Small intestine (tissue), 7 donors: ENCODE measurements at regions not wholly inside any gene's neighbourhood (a gene's known extent, or its start where the extent isn't known, plus 50 kb on each side); places are given as distances from the start of the nearest gene placed in this dataset.

Source experiments
- DNase-seq, 2 donors: peaks; one replicate each; pipeline versions ENCODE4 v3.0.0 to v3.0.0-alpha.2; 2013
- FAIRE-seq: peaks from 2 replicates; lab custom pipeline; 2012; peaks lifted over from hg19 to GRCh38; lab: Jason Lieb, UNC
- H3K27ac ChIP-seq, 3 donors: one replicate each; pipeline ENCODE4 v1.5.1; 2013; ENCODE audit warnings: low read length in 2 of 3, mild to moderate bottlenecking in 2 of 3, control low read depth in 1 of 3, inconsistent platforms in 1 of 3, low read depth in 1 of 3, moderate library complexity in 1 of 3
- H3K27me3 ChIP-seq, 3 donors: one replicate each; pipeline ENCODE4 v1.6.1; 2013; ENCODE audit warnings: low read length in 3 of 3, inconsistent platforms in 1 of 3; ENCODE audit not compliant: control insufficient read depth in 3 of 3, insufficient read depth in 3 of 3
- H3K36me3 ChIP-seq, 3 donors: one replicate each; pipeline ENCODE4 v1.6.1; 2013; ENCODE audit warnings: low read length in 3 of 3, inconsistent platforms in 1 of 3, low read depth in 1 of 3, mild to moderate bottlenecking in 1 of 3, moderate library complexity in 1 of 3; ENCODE audit not compliant: control insufficient read depth in 3 of 3, insufficient read depth in 2 of 3
- H3K4me1 ChIP-seq, 3 donors: one replicate each; pipeline ENCODE4 v1.6.1; 2013; ENCODE audit warnings: low read length in 2 of 3, inconsistent platforms in 1 of 3, low read depth in 1 of 3, mild to moderate bottlenecking in 1 of 3, moderate library complexity in 1 of 3; ENCODE audit not compliant: control insufficient read depth in 3 of 3, insufficient read depth in 2 of 3
- H3K4me3 ChIP-seq, 3 donors: one replicate each; pipeline ENCODE4 v1.5.1; 2013; ENCODE audit warnings: low read length in 3 of 3, control low read depth in 1 of 3, inconsistent platforms in 1 of 3, low read depth in 1 of 3, mild to moderate bottlenecking in 1 of 3, moderate library complexity in 1 of 3
- H3K9me3 ChIP-seq, 2 donors: one replicate each; pipeline ENCODE4 v1.6.1; 2013; ENCODE audit warnings: low read depth in 1 of 2, low read length in 1 of 2; ENCODE audit not compliant: control insufficient read depth in 2 of 2, insufficient read depth in 1 of 2
- WGBS, 3 donors: extraction: QIAGEN DNeasy Blood & Tissue Kit; methylation state at CpG; one replicate each; pipeline ENCODE4 v1.1.7; 2013; 5-methylcytosine and 5-hydroxymethylcytosine counted together
- donor health status: healthy with polysubstance abuse.
- donor health status: control.
- donor health status: control.
- donor health status: Bipolar disorder and iron deficiency.
- donor health status: healthy.

GRCh38 chr2:106012001-106012590, 182.0 kb downstream of the UXS1 start:
- FAIRE-seq, result no peak
- no peak overlapping the region for H3K4me3 ChIP-seq

GRCh38 chr2:106011380-106011779, 182.7 kb downstream of the UXS1 start:
- no peak overlapping the region for H3K4me3 ChIP-seq
- no peak for DNase-seq
- WGBS, 3 donors, result 84 to 91% (median 90%) methylated on average over 2 of the region's 2 CpGs

More at GRCh38 chr2:106012001-106012590, 182.0 kb downstream of the UXS1 start:
- Histone ChIP-seq H3K27ac (no peak overlapping the region), H3K36me3 (no peaks in the 10 kb centered on the region), H3K27me3 (no peaks in the 10 kb centered on the region), H3K9me3 (peaks cover 1 to 16% of the 10 kb centered on the region in 2 donors), H3K4me1 (no peaks in the 10 kb centered on the region)
- 55 to 75% (median 72%) methylated on average over 4 of the region's 4 CpGs for WGBS, 3 donors
- DNase-seq, result no peak

GRCh38 chr2:106010818-106011355, 183.2 kb downstream of the UXS1 start:
- FAIRE-seq, result no peak
- no peak overlapping the region for H3K4me3 ChIP-seq
- DNase-seq, result no peak
- 88 to 94% (median 92%) methylated on average over 6 of the region's 6 CpGs for WGBS, 3 donors
- H3K27me3 ChIP-seq, result no peaks in the 10 kb centered on the region
- H3K4me1 ChIP-seq, result no peaks in the 10 kb centered on the region
- H3K27ac ChIP-seq, result no peak overlapping the region
- peaks cover 1 to 23% of the 10 kb centered on the region in 2 donors for H3K9me3 ChIP-seq
- no peaks in the 10 kb centered on the region for H3K36me3 ChIP-seq

More at GRCh38 chr2:106011380-106011779, 182.7 kb downstream of the UXS1 start:
- no peak for FAIRE-seq
- Histone ChIP-seq H3K36me3 (no peaks in the 10 kb centered on the region), H3K27ac (no peak overlapping the region), H3K9me3 (peaks cover 1 to 19% of the 10 kb centered on the region in 2 donors), H3K4me1 (no peaks in the 10 kb centered on the region), H3K27me3 (no peaks in the 10 kb centered on the region)

GRCh38 chr2:106009096-106009495, 185.0 kb downstream of the UXS1 start:
- DNase-seq (no peak), FAIRE-seq (no peak)
- H3K27ac ChIP-seq, result no peak overlapping the region
- 39 to 70% (median 42%) methylated on average over 1 of the region's 1 CpG for WGBS, 3 donors
- no peak overlapping the region for H3K4me3 ChIP-seq
- H3K4me1 ChIP-seq, result no peaks in the 10 kb centered on the region
- peaks cover 1 to 26% of the 10 kb centered on the region in 2 donors for H3K9me3 ChIP-seq
- H3K27me3 ChIP-seq, result no peaks in the 10 kb centered on the region
- H3K36me3 ChIP-seq, result no peaks in the 10 kb centered on the region

GRCh38 chr2:106004851-106005250, 189.2 kb downstream of the UXS1 start:
- DNase-seq (no peak), FAIRE-seq (no peak)
- Histone ChIP-seq H3K4me3 (no peak overlapping the region), H3K36me3 (no peaks in the 10 kb centered on the region), H3K9me3 (peaks cover 1 to 29% of the 10 kb centered on the region in 2 donors), H3K27me3 (no peaks in the 10 kb centered on the region), H3K27ac (no peak overlapping the region), H3K4me1 (no peaks in the 10 kb centered on the region)
- 92 to 97% (median 97%) methylated on average over 1 of the region's 1 CpG for WGBS, 3 donors

GRCh38 chr2:105999211-105999989, 194.7 kb downstream of the UXS1 start:
- H3K27ac ChIP-seq, result no peak overlapping the region
- FAIRE-seq, result no peak
- no peaks in the 10 kb centered on the region for H3K4me1 ChIP-seq
- 71 to 86% (median 79%) methylated on average over 6 of the region's 6 CpGs for WGBS, 3 donors
- H3K4me3 ChIP-seq, result no peak overlapping the region
- H3K36me3 ChIP-seq, result no peaks in the 10 kb centered on the region
- H3K27me3 ChIP-seq, result no peaks in the 10 kb centered on the region
- no peak for DNase-seq
- H3K9me3 ChIP-seq, result peaks cover 0 to 20% of the 10 kb centered on the region in 2 donors

GRCh38 chr2:105997711-105998110, 196.4 kb downstream of the UXS1 start:
- Histone ChIP-seq H3K4me3 (no peak overlapping the region), H3K27ac (no peak overlapping the region), H3K27me3 (no peaks in the 10 kb centered on the region), H3K36me3 (no peaks in the 10 kb centered on the region), H3K9me3 (peaks cover 0 to 29% of the 10 kb centered on the region in 2 donors), H3K4me1 (no peaks in the 10 kb centered on the region)
- WGBS, 3 donors, result 67 to 85% (median 71%) methylated on average over 2 of the region's 2 CpGs
- FAIRE-seq (no peak), DNase-seq (no peak)

GRCh38 chr2:105990624-105991023, 203.5 kb downstream of the UXS1 start:
- Histone ChIP-seq H3K36me3 (no peaks in the 10 kb centered on the region), H3K27ac (no peak overlapping the region), H3K4me1 (no peaks in the 10 kb centered on the region), H3K4me3 (no peak overlapping the region), H3K9me3 (peaks cover 0 to 65% of the 10 kb centered on the region in 2 donors), H3K27me3 (no peaks in the 10 kb centered on the region)
- 78 to 85% (median 83%) methylated on average over 6 of the region's 6 CpGs for WGBS, 3 donors
- DNase-seq (peak in 1 of 2 donors; percentile 14), FAIRE-seq (no peak)
